GM19397 (cell line): ENCODE measurements at regions not wholly inside any gene's neighbourhood (a gene's known extent, or its start where the extent isn't known, plus 50 kb on each side); places are given as distances from the start of the nearest gene placed in this dataset.

Source experiments
- ATAC-seq: cut with Tn5 transposase; IDR thresholded peaks from one replicate; pipeline ENCODE4 v1.9.1; 2021; ENCODE audit warnings: mild to moderate bottlenecking, moderate library complexity; ENCODE audit not compliant: unreplicated experiment

DNA sequence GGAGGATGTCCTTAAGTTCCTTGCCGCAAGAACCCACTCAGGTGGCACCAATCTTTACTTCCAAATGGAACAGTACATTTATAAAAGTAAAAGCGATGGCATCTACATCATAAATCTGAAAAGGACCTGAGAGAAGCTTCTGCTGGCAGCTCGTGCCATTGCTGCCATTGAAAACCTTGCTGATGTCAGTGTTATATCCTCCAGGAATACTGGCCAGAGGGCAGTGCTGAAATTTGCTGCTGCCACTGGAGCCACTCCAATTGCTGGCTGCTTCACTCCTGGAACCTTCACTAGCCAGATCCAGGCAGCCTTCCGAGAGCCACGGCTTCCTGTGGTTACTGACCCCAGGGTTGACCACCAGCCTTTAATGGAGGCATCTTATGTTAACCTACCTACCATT is 191.7 kb downstream of the TRIM27 start:
- no peak for ATAC-seq

DNA sequence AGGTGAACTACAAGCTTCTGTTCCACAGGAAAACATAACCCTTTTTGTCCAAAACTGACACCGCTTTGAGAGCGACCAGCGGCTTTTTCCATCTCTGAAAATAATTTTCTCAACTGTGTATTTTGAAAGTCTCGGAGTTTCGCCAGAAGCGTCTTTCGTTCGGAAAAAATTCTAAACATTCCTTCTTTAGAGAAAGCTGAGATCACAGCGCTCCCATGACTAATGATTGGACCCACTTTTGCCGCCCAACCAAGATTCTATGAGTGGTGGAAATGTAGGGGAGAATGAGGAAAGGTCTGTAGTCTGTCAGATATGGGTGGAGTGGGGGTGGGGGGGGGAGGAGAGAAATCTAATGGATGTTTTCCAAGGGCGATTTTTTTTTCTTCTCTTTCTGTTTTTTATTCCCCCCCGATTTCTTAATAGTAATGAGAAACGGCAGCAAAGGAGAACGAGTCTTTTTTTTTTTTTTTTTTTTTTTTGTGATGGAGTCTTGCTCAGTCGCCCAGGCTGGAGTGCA is 189.3 kb downstream of the TRIM27 start:
- no peak for ATAC-seq

DNA sequence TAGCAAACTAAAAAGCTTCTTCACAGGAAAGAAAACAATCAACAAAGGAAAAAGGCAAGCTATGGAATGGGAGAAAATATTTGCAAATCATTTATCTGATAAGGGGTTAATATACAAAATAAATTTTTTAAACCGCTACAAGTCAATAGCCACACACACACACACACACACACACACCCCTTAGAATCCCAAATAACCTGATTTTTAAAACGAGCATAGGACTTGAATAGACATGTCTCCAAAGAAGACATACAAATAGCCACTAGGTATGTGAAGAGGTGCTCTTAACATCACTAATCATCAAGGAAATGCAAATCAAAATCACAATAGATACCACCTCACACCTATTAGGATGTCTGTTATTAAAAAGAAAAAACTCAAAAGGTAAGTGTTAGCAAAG is 187.7 kb downstream of the TRIM27 start:
- ATAC-seq, result no peak

DNA sequence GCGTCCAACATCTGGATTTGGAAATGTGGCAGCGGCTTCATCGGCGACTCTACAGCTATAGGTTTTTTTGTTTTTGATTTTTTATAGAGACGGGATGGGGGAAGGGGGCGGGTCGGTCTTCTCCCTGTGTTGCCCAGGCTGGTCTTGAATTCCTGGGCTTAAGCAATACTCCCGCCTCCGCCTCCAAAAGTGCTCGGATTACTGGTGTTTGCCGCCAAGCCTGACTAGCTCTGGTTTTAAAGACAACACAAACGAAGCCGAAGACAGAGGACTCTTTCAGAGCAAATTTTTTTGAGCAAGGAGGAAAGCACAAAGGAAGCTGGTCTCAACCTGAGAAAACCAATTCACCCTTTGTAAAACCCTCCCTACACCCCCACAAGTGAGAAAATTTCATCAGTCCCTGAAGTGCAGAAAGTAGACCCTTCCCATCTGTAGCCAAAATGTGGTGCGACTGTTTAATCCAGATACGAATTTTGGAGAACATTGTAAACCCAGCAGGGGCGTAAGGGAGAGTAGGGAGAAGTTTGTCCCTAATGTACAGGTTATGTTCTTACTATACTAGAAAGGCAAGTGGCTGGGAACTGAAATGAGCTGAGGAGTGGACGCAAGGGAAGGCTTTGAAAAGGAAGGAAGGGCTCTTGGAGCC is 185.9 kb downstream of the TRIM27 start:
- ATAC-seq, result no peak

DNA sequence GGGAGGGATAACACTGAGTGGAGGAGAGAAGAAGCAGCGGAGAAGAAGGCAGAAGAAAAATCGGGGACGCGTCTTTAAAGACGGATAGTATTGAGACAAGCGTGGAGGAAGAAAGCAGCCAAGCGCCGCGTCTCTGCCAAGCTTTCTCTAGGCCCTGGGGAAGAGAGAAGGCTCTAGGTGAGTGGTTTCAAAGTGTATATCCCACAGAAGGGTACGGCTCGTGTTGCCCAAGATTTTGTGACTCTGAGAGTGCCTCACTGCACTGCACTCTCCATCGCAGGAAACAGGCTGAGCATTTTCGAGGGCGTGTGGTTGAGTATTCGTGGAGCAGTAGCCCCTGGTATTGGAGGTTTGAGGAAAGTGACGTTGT is 185.4 kb downstream of the TRIM27 start:
- no peak for ATAC-seq

DNA sequence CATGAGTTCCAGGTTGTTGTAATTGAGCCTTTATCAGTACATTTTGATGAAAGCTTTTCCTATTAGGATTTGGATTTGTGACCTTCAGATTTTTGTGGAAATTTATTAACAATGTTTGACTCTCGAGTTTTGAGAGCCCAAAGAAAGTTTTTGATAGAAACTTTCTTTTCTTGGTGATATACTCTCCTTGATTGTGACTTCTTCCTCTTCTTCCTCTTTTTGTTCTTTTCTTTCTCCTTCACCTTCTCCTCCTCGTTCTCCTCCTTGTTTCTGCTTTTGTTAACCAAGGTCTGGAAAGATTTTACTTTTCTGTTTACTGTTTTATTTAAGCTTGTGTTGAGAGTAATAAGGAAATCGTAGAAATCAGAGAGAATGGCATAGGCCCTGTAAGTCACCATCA is 182.4 kb downstream of the TRIM27 start:
- ATAC-seq, result no peak

DNA sequence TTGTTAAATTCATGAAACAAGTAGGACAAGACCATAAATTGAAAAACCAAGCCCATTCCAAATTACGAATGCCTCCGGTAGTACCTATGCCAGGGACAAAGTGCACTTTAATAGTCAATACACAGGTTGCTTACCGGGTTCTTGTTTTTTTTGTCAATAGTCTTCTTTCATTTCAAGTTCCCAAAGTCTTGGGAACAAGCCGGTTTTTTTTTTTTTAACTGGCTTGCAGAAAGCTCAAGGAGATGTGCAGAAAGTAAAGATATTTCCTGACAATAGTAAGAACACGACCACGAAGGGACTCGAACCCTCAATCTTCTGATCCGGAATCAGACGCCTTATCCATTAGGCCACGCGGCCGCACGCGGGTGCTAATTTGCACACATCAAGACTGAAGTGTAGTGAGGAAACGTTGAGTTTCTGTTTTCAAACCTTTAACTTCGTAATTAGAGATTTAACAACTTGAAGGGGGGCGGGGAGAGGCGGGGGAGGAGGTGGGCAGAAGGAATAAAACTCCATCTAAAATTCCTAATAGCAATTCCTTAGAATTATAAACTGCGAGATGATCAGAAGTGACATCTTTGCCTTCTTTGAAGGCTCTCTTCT is 181.0 kb downstream of the TRIM27 start:
- no peak for ATAC-seq

DNA sequence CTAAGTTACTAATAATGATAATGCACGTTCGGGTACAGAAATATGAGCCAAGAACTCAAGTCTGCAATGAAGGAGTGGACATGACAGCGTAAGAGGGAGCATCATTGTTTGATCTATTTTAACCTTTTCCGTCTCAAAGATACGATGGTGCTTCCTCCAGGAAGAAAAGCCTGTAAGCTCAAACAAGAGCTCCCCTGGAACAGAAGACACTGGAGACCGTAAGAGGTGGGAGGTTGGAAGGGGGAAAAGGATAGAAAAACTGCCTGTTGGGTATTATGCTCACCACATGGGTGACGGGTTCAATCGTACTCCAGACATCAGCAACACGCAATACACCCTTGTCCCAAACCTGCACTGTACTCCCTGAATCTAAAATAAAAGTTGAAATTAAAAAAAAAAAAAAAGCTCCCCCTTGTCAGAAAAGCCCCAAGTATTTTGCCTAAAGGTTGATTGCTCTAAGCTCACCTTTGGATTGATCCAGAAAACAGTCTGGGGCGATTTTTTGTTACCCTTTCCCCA is 180.5 kb downstream of the TRIM27 start:
- no peak for ATAC-seq

DNA sequence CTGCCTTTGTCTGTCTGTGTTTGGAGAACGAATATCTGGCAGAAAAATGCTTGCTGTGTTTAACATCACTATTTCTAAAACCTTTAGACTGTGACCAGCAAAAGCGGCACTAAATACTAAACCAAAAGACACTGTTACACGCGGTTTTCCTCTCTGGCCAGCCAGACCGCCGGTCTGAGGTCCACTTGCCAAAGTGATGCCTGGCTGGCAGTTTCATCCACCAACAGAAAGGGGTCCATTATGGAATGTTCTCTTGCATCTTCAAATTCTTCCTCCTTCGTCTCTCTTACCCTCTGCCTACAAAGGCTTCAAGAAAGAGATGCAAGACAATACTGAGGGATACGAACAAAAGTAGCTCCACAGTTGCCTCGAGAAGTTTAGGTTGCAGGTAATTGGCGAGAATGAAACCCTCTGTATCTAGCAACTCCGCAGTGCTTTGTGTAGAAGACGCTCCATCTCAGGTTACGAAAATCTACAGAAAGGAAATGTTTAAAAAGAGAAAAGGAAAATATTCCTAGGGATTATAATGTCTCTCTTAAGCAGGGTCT is 176.6 kb downstream of the TRIM27 start:
- no peak for ATAC-seq

DNA sequence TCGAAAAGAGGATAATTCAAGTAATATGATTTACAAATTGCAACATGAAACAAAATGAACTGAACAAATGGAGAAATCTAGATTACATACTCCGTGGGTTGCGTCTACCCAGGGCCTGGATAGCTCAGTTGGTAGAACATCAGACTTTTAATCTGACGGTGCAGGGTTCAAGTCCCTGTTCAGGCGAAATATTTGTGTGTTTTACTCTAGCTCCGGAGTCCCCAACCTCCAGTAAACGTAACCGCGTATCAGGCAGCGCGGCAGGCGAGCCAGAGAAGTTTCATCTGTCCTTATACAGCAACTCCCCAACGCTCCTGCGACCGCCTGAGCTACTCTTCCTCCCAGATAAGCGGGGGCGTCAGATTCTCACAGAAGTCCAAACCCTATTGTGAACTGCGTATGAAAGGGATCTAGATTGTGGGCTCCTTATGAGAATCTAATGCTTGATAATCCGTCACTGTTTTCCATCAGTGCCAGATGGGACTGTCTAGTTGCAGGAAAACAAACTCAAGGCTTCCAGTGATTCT is 176.1 kb downstream of the TRIM27 start:
- ATAC-seq, result no peak

DNA sequence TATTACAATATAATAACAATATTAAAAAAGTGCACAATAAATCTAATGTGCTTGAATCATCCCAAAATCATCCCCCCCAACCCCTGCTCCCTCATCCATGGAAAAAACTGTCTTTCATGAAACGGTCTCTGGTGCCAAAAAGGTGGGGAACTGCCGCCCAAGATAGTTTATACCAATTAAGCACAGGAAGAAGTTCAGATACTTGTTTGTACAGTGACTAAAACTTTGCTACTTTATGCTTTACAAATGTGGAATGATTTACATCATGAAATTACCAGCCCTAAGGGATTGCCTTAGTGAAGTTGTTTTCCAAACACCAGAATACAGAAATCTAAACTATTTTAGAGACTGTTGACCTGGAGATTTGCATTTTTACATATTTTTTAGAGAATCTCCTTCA is 175.6 kb downstream of the TRIM27 start:
- ATAC-seq, result no peak

DNA sequence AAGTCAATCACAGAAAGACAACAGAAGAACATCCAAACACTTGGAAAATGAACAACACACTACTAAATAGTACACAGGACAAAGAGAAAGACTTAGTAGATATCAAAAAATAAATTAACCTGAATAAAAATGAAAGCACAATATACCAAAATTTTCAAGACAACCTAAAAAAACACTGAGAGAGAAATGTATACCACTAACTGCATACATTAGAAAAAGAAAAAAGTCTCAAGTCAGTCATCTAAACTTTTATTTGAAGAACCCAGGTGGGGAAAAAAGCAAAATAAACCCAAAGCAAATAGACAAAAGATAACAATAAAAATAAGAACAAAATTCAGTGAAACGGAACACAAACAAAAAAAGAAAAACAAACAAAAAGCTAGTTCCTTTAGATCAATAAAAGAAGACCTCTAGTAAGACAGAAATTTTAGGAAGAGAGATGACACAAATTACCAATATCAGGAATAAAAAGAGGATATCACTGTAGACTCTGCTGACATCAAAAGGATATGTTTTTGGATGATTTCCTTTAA is 172.8 kb downstream of the TRIM27 start:
- no peak for ATAC-seq

DNA sequence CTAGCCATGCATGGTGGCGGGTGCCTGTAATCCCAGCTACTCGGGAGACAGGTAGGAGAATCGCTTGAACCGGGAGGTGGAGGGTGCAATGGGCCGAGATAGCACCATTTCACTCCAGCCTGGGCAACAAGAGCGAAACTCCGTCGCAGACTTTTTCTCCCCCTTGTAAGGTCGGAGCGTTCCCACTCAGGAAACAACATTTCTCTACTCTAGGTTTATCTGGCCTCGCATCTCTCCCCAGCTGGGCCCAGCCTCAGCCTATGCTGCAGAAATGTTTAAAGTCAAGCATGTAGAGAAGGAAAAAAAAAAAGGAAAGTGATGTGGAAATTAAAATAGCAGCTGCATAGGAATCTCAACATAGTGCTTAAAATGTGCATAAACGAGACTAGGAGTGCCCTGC is 172.3 kb downstream of the TRIM27 start:
- ATAC-seq, result no peak

DNA sequence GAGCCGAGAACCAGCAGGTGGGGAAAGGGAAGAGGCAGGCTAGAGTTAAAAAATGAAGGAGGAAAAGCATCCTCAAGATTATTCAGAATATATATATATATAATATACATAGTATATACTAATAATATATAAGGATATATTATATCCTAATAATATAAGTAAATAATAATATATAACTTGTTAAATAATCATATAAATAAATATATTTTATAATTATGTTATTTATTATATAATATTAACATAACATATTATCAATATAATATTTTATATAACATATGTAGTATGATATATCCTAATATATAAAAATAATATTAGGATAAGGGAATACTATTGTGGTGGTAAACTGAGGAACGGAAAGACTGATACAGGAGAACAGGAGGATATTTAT is 171.8 kb downstream of the TRIM27 start:
- ATAC-seq, result no peak

DNA sequence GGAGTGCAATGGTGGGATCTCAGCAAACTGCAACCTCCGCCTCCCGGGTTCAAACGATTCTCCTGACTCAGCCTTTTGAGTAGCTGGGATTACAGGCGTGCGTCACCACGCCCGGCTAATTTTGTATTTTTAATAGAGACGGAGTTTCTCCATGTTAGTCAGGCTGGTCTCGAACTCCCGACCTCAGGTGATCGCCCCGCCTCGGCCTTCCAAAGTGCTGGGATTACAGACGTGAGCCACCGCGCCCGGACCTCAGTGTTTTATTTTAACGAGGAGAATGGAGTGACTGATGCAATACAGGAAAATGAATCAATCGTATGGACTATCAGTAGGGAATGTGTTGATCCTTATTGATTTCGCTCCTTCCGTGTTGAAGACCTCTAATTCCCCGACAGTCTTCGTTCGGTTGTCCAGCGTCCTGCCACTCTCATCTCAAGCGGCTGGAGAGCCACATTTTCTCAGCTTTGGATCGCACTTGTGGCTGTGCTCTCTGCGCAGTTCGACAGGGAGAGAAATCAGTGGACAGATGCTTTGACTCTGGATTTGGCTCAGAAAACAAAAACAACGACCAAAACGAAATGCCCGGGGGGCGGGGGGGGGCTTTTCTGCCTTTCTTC is 166.2 kb downstream of the TRIM27 start:
- ATAC-seq, result no peak

DNA sequence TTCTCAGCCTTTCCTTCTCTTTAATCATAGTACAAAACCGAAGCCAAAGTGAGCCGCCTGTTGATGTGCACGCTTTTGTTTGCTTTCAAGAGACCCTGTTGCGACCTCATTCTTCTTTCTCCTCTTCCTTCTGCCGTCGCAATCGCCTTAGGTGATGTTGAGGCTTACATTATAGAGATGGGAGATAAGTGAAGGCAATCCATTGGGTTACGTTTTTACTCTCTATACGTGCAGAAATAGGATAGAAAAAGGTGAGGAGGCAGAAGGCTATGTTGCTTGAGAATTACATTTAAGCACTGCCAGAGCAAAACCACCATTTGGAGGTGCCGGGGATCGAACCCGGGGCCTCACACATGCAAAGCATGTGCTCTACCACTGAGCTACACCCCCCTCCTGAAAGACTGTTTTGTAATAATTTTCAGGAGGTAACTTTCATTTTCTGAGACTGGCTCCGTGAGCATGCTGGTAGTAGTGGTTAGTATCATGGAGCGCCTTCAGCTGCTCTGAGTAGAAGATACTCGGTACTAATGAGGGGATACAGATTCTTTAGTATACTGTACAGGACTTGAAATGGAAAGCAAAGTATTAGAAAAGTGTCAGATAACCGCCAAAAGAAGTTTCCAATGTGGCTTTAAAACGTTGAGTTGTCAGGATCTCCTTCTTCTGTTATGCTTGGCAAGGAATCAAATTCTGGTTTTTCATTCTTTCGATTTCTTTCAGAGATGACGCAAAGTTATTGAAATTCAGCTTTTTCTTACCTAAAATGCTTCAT is 165.6 kb downstream of the TRIM27 start:
- no peak for ATAC-seq

DNA sequence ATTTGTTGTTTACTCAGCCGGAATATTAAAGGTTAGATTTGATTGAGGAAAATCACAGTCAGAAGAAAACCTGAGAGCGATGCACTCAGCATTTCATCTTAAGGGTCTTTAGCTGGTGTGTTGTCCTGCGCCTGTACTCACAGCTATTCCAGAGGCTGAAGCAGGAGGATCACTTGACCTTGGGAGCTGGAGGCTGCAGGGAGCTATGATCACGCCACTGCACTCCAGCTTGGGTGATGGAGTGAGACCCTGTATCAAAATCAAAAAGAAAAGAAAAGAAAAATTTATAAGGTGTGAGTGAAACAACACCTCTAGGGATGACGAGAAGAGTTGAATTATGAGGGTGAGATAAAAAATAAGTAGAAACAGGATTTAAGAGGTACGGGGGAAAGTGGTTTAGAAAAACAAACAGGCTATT is 165.0 kb downstream of the TRIM27 start:
- no peak for ATAC-seq

DNA sequence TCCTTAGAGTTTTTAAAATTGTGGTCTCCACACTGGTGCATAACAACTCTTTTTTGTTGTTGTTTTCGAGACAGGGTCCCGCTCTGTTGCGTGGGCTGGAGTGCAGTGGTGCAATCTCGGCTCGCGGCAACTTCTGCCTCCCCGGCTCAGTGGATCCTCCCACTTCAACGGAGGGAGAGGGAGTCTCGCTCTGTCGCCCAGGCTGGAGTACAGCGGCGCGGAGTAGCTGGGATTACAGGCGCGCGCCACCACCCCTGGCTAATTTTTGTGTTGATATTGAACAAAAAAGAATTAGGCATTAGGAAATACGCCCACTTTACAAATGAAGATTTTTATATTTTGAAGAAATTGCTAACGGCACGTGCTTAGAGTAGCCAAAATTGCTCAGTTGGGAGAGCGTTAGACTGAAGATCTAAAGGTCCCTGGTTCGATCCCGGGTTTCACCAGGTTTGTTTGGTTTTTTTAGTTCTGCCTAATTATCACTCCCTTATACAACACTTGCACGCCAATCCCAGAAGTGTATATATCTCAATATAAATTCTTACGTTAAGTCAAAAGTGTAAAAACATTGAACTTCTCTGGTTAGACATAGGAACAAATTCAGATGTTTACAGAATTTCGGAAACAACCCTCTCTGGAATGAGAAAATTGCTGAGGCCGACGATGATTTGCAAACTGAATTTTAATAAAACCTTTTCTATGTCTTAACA is 159.6 kb downstream of the TRIM27 start:
- no peak for ATAC-seq

DNA sequence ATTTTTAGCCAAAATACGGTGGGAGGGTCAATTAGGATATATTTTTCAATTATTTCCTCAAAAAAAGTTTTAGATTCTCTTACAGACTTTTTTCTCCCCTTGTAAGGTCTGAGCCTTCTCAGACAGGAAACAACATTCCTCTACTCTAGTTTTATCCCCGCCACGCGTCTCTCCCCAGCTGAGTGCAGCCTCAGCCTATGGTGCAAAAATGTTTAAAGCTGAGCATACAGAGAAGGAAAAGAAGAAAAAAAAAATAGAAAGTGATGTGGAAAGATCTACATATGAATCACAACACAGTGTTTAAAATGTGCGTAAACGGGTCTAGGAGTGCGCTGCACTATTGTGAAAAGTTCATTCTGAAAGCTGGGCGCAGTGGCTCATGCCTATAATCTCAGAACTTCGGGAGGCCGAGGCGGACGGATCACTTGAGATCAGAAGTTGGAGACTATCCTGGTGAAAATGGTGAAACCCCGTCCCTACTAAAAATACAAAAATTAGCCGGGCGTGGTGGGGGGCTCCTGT is 159.0 kb downstream of the TRIM27 start:
- no peak for ATAC-seq

DNA sequence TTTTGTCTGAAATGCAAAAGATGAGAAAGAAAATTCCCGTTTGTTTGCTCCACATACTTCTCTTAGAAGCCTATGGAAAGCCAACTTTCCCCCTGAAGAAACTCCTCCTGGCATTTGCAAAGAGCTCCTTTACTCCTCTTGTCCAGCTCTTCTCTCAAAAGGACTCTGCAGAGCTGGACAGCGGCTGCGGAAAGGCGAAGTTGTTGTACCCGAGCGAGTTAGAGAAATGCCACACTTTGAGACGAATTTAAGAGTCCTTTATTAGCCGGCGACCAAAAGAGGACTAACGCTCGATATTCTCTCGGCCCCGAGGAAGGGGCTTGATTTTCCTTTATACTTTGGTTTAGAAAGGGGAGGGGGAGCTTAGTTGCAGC is 157.8 kb downstream of the TRIM27 start:
- ATAC-seq, result no peak
